NK-92 (cell line): ENCODE measurements at regions not wholly inside any gene's neighbourhood (a gene's known extent, or its start where the extent isn't known, plus 50 kb on each side); places are given as distances from the start of the nearest gene placed in this dataset.
"Not testable (repeated sequence)": the region's sequence is repeated elsewhere in the genome, so short reads cannot be mapped to it uniquely, and the experiment has no call there.

Experiments used
- DNase-seq: peaks from one replicate; lab custom pipeline; 2025; ENCODE audit not compliant: unreplicated experiment; lab: John Stamatoyannopoulos, UW

- DNase-seq: no peak
These were observed 101.1 kb upstream of the IGF1R start for GRCh38 chr15:98547275-98547674.

GRCh38 chr15:98547741-98548138 lies 100.6 kb upstream of the IGF1R start:
- DNase-seq: no peak

- no peak for DNase-seq
These were observed 100.0 kb upstream of the IGF1R start for GRCh38 chr15:98548139-98548971.

GRCh38 chr15:98549003-98549402 lies 99.3 kb upstream of the IGF1R start:
- DNase-seq: no peak

GRCh38 chr15:98549741-98550140 lies 98.6 kb upstream of the IGF1R start:
- no peak for DNase-seq

GRCh38 chr15:98550363-98550762 lies 98.0 kb upstream of the IGF1R start:
- DNase-seq: not testable (repeated sequence)

GRCh38 chr15:98551936-98552562 lies 96.3 kb upstream of the IGF1R start:
- DNase-seq: no peak

- no peak for DNase-seq
These were observed 93.8 kb upstream of the IGF1R start for GRCh38 chr15:98554272-98555172.

- DNase-seq: no peak
These were observed 93.2 kb upstream of the IGF1R start for GRCh38 chr15:98555173-98555515.

- no peak for DNase-seq
These were observed 92.0 kb upstream of the IGF1R start for GRCh38 chr15:98556321-98556720.

GRCh38 chr15:98560338-98560737 lies 88.0 kb upstream of the IGF1R start:
- no peak for DNase-seq

- no peak for DNase-seq
These were observed 87.0 kb upstream of the IGF1R start for GRCh38 chr15:98561169-98561941.

GRCh38 chr15:98562331-98562937 lies 85.9 kb upstream of the IGF1R start:
- no peak for DNase-seq

- no peak for DNase-seq
These were observed 82.8 kb upstream of the IGF1R start for GRCh38 chr15:98565566-98565965.

- no peak for DNase-seq
These were observed 80.4 kb upstream of the IGF1R start for GRCh38 chr15:98567951-98568350.

GRCh38 chr15:98568382-98569017 lies 79.8 kb upstream of the IGF1R start:
- DNase-seq: no peak

- DNase-seq: no peak
These were observed 78.2 kb upstream of the IGF1R start for GRCh38 chr15:98570119-98570518.

GRCh38 chr15:98580572-98580971 lies 67.8 kb upstream of the IGF1R start:
- no peak for DNase-seq

- DNase-seq: no peak
These were observed 66.6 kb upstream of the IGF1R start for GRCh38 chr15:98581715-98582114.
